PC-9 (cell line): ENCODE measurements at regions not wholly inside any gene's neighbourhood (a gene's known extent, or its start where the extent isn't known, plus 50 kb on each side); places are given as distances from the start of the nearest gene placed in this dataset.

Experiments
- BruUV-seq: library from RNA; stranded (reverse); fragments of 400-500 nt; replicated peaks from 2 replicates; lab custom pipeline; 2021; lab: Mats Ljungman, UMichigan
- CTCF ChIA-PET: fragments of 300-600 bp; sonication (Branson Sonifier 250); formaldehyde crosslinking; loops from one replicate; lab custom pipeline; 2022; ENCODE audit warnings: antibody characterized with exemption; lab: Charles Lee
- POLR2A ChIA-PET: fragments of 300-600 bp; sonication (Branson Sonifier 250); formaldehyde crosslinking; loops from one replicate; lab custom pipeline; 2022; ENCODE audit warnings: antibody characterized with exemption; ENCODE audit not compliant: unreplicated experiment; lab: Charles Lee
- DNase-seq, 2 experiments: peaks; one replicate each; pipeline versions ENCODE4 v3.0.0 to v3.0.0-alpha.2; 2015 to 2022; ENCODE audit warnings: mixed read lengths in 1 of 2
- H2AFZ ChIP-seq: fragments of 200-600 bp; sonication (generic); 2 replicates; pipeline ENCODE4 v1.8.1; 2017; ENCODE audit warnings: antibody characterized with exemption
- H3F3A ChIP-seq: fragments of 200-600 bp; sonication (generic); 2 replicates; pipeline ENCODE4 v1.8.1; 2017; ENCODE audit warnings: antibody characterized with exemption, mild to moderate bottlenecking, low read depth; ENCODE audit not compliant: insufficient read depth
- H3K27ac ChIP-seq: fragments of 200-600 bp; sonication (generic); 2 replicates; pipeline ENCODE4 v1.6.1; 2016; ENCODE audit warnings: mixed run types
- H3K27me3 ChIP-seq: fragments of 200-600 bp; sonication (generic); 2 replicates; pipeline ENCODE4 v1.6.1; 2016; ENCODE audit warnings: low read depth, mixed run types; ENCODE audit not compliant: insufficient read depth
- H3K36me3 ChIP-seq: fragments of 200-600 bp; sonication (generic); 2 replicates; pipeline ENCODE4 v1.6.1; 2016; ENCODE audit warnings: low read depth, mixed run types
- H3K4me1 ChIP-seq: fragments of 200-600 bp; sonication (generic); replicated peaks from 2 replicates; pipeline ENCODE4 v1.6.1; 2016; ENCODE audit warnings: mixed run types; ENCODE audit not compliant: insufficient read depth
- H3K4me2 ChIP-seq: fragments of 200-600 bp; sonication (generic); 2 replicates; pipeline ENCODE4 v1.6.1; 2017; ENCODE audit warnings: mixed run types
- H3K4me3 ChIP-seq: fragments of 200-600 bp; sonication (generic); 2 replicates; pipeline ENCODE4 v1.6.1; 2016; ENCODE audit warnings: mixed run types
- H3K79me2 ChIP-seq: fragments of 200-600 bp; sonication (generic); 2 replicates; pipeline ENCODE4 v1.6.1; 2017; ENCODE audit warnings: low read depth, mixed run types
- H3K9me2 ChIP-seq: fragments of 200-600 bp; sonication (generic); 2 replicates; pipeline ENCODE4 v1.8.1; 2017; ENCODE audit warnings: mild to moderate bottlenecking; ENCODE audit not compliant: insufficient read depth
- H3K9me3 ChIP-seq: fragments of 200-600 bp; sonication (generic); 2 replicates; pipeline ENCODE4 v1.8.1; 2016; ENCODE audit warnings: low read depth; ENCODE audit not compliant: insufficient read depth
- H4K20me1 ChIP-seq: fragments of 200-600 bp; sonication (generic); 2 replicates; pipeline ENCODE4 v1.8.1; 2017; ENCODE audit not compliant: insufficient read depth
- CTCF ChIP-seq: fragments of 200-600 bp; sonication (generic); conservative IDR thresholded peaks from 2 replicates; pipeline ENCODE4 v1.6.1; 2017; ENCODE audit warnings: mixed run types, antibody characterized with exemption, mild to moderate bottlenecking, moderate library complexity
- EZH2 ChIP-seq: fragments of 200-600 bp; sonication (generic); IDR thresholded peaks from 2 replicates; pipeline ENCODE4 v1.8.0; 2017; ENCODE audit warnings: antibody characterized with exemption, low read depth
- intact Hi-C: fragments of 100-400 bp; cut with micrococcal nuclease; formaldehyde crosslinking; loops from one replicate; pipeline ENCODE4 v1.10.0; 2022; ENCODE audit not compliant: unreplicated experiment

DNA sequence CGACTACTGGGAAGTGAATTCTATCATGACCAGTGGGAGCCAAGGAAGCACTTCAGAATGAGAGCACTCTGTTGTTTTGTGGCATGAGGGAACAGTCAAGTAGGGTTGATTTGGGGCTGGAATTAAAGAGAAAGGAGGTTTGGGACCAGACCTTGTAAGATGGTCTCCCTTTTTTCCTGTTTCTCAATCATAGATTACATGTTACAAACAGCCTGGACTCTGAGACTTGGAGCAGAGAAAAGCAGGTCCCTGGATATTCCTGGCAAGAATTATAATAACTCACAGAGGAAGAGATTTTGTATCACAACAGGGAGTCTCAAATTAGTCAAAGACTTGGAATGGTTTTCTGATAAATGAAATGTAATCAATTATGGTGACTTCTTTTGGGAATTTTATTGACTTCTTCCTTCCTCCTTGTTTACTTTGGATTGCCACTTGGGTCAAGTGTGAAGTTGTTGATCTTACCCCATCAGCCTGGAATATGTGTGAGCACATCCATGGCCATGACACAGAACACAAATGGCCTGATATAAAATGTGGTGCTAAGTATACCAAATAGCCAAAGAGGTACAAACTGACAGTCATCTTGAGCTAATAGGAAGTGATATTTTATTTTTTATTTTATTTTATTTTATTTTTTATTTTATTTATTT, 131.0 kb upstream of the OSMR start:
- POLR2A ChIA-PET: no interaction called here

DNA sequence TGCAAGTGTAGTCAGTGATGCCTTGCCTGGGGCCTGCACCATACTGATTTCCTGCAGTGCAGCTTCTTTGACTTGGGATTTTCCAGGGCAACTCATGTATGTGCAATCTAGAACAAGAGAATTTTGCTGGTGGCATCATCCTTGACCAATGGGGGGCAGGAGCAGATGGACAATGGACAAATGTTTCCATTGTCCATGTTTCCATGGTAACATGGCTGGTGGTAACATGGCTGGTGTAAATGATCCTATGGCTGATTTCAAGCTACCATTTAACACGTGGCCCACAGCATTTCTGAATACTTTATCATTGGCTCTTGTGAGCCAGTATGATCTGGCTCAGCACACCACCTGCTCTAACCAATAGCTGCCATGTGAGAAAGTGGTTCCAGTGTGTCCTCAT, 130.1 kb upstream of the OSMR start:
- Histone ChIP-seq H3K9me2 (no peaks in the 10 kb centered on the region), H3K4me1 (no peaks in the 10 kb centered on the region), H3K36me3 (no peaks in the 10 kb centered on the region), H3K4me3 (no peak overlapping the region), H3K27ac (no peak overlapping the region), H3F3A (no peaks in the 10 kb centered on the region), H2AFZ (no peak overlapping the region), H3K4me2 (no peak overlapping the region), H3K9me3 (no peaks in the 10 kb centered on the region), H3K79me2 (no peaks in the 10 kb centered on the region), H3K27me3 (peaks cover 6% of the 10 kb centered on the region; the same call in 1 of the 2 replicates), H4K20me1 (no peaks in the 10 kb centered on the region)
- TF ChIP-seq CTCF (no peak), EZH2 (no peak)
- intact Hi-C loops: no loop called here
- ChIA-PET POLR2A (no interaction called here), CTCF (no interaction called here)
- DNase-seq: no peak
- BruUV-seq: no TSS peak

More for the DNA sequence above, 131.0 kb upstream of the OSMR start:
- no peaks in the 10 kb centered on the region for H3K4me1 ChIP-seq
- H2AFZ ChIP-seq: no peak overlapping the region
- no peak for TF ChIP-seq EZH2
- TF ChIP-seq CTCF: no peak
- intact Hi-C loops: no loop called here
- H3K79me2 ChIP-seq: no peaks in the 10 kb centered on the region
- H3K9me2 ChIP-seq: no peaks in the 10 kb centered on the region
- BruUV-seq: no TSS peak
- no peak overlapping the region for H3K27ac ChIP-seq
- H4K20me1 ChIP-seq: no peaks in the 10 kb centered on the region
- H3K4me2 ChIP-seq: no peak overlapping the region
- no peak overlapping the region for H3K4me3 ChIP-seq
- peaks cover 13% of the 10 kb centered on the region; the same call in 1 of the 2 replicates for H3K27me3 ChIP-seq
- H3F3A ChIP-seq: no peaks in the 10 kb centered on the region
- no peak for DNase-seq
- H3K9me3 ChIP-seq: no peaks in the 10 kb centered on the region
- CTCF ChIA-PET: no interaction called here
- no peaks in the 10 kb centered on the region for H3K36me3 ChIP-seq

DNA sequence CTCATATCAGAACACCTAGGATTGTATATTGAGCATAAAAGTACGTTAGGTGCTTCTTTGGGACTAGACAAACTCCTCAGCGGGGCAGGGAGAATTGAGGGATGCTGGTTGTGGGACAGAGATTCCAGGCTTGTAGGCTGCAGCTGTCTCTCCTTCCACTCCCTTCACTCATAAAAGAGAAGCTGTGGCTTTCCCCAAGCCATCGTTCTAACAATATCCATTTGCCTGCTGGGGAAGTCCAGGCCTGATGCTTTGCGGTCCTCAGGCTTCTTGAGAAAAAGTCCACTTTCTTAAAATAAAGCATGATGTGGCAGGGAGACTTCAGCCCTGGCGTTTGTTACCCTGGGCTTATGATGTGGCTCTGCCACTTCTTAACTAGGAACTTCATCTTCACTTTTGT, 129.3 kb upstream of the OSMR start:
- no peaks in the 10 kb centered on the region for H3K9me3 ChIP-seq
- TF ChIP-seq EZH2 (no peak), CTCF (no peak)
- no peaks in the 10 kb centered on the region for H3K36me3 ChIP-seq
- intact Hi-C loops: no loop called here
- ChIA-PET POLR2A (no interaction called here), CTCF (no interaction called here)
- DNase-seq: no peak
- no peaks in the 10 kb centered on the region for H4K20me1 ChIP-seq
- no peak overlapping the region for H3K4me2 ChIP-seq
- BruUV-seq: no TSS peak
- H2AFZ ChIP-seq: no peak overlapping the region
- H3K79me2 ChIP-seq: no peaks in the 10 kb centered on the region
- H3K9me2 ChIP-seq: no peaks in the 10 kb centered on the region
- H3K4me1 ChIP-seq: no peaks in the 10 kb centered on the region
- no peaks in the 10 kb centered on the region for H3F3A ChIP-seq
- no peak overlapping the region for H3K27ac ChIP-seq
- no peaks in the 10 kb centered on the region for H3K27me3 ChIP-seq
- H3K4me3 ChIP-seq: no peak overlapping the region
